ENCODE measurements at regions not wholly inside any gene's neighbourhood (a gene's known extent, or its start where the extent isn't known, plus 50 kb on each side); places are given as distances from the start of the nearest gene placed in this dataset.
A peak's percentile ranks its signal among the peaks of the same experiment; 100 is the strongest.
"Not testable (repeated sequence)": the region's sequence is repeated elsewhere in the genome, so short reads cannot be mapped to it uniquely, and the experiment has no call there.

DNA sequence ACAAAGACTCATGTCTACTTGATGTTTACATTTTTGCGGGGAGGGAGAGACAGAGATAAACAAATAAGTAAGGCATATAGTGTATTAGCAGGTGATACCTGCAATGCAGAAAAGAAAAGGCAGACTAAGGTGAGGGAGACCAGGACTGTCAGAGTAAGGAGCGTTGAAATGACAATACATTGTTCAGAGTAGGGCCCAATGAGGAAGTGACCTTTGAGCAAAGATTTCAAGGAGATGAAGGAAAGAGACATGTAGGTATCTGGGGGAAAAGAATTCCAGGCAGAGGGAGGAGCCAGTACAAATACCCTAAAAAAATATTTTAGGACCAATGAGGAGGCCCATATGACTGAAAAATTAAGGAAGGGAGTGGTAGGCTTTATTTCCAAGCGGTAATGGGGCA, 162.7 kb upstream of the PRSS1 start:
- no peak overlapping the region for H3K27ac Mint-ChIP-seq
- no peaks in the 10 kb centered on the region for H3K9me3 Mint-ChIP-seq
- intact Hi-C loops (cut with micrococcal nuclease): loop anchor here (5.0 kb wide), 1 partner anchor 49 kb away; no protein-coding TSS in a partner anchor
- H3K27me3 Mint-ChIP-seq: no peaks in the 10 kb centered on the region
- H3K36me3 Mint-ChIP-seq (ENCODE audit: low read depth): no peaks in the 10 kb centered on the region
- H3K4me1 Mint-ChIP-seq (ENCODE audit: low read depth): peaks cover 21% of the 10 kb centered on the region
- no peak overlapping the region for H3K4me3 Mint-ChIP-seq

DNA sequence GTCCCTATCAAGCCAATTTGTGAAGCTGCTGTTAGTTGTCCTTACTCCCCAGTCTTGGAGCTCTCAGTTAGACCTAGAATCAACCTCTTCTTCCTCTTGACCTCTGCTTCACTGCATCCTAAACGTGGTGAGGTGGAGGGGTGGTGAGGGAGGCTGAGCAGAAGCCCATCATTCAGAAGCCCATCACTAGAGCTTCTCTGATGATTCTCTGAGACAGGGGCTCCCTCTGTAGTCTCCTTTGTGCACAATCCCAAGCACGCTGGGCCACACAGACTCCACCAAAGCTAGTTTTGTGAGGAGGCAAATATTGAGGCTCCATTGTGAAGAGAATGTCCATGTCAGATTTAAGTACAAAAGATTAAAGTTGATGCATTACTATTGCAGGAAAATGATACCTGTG, 163.8 kb upstream of the PRSS1 start:
- H3K36me3 Mint-ChIP-seq (ENCODE audit: low read depth): no peaks in the 10 kb centered on the region
- intact Hi-C loops (cut with micrococcal nuclease): loop anchor here (5.0 kb wide), 1 partner anchor 48 kb away; no protein-coding TSS in a partner anchor

DNA sequence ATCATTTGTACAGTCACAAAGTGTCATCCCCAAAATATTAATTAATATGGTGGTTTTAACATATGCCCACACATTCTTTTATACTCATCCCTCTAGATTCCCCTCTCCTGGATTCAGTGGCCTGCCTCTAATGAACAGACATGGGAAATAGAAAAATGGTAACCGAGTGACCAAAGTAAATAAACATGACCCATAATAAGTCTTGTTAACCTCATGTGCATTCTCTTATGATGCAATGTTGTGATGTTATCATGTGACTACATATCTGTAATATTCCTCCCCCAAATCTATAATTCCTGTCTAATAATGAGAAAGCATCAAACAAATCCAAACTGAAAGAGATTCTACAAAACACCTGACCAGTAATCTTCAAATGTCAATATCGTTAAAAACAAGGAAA, 164.5 kb upstream of the PRSS1 start:
- no peaks in the 10 kb centered on the region for H3K9me3 Mint-ChIP-seq
- intact Hi-C loops (cut with micrococcal nuclease): loop anchor here (5.0 kb wide), 1 partner anchor 47 kb away; no protein-coding TSS in a partner anchor
- H3K4me3 Mint-ChIP-seq: no peak overlapping the region
- H3K27ac Mint-ChIP-seq: no peak overlapping the region
- H3K27me3 Mint-ChIP-seq: no peaks in the 10 kb centered on the region
- H3K36me3 Mint-ChIP-seq (ENCODE audit: low read depth): no peaks in the 10 kb centered on the region
- H3K4me1 Mint-ChIP-seq (ENCODE audit: low read depth): peaks cover 37% of the 10 kb centered on the region

More for the DNA sequence above, 163.8 kb upstream of the PRSS1 start:
- H3K4me1 Mint-ChIP-seq (ENCODE audit: low read depth): peaks cover 31% of the 10 kb centered on the region
- peak overlapping the region; percentile 10 for H3K27ac Mint-ChIP-seq
- H3K9me3 Mint-ChIP-seq: no peaks in the 10 kb centered on the region
- H3K4me3 Mint-ChIP-seq: no peak overlapping the region
- H3K27me3 Mint-ChIP-seq: no peaks in the 10 kb centered on the region

DNA sequence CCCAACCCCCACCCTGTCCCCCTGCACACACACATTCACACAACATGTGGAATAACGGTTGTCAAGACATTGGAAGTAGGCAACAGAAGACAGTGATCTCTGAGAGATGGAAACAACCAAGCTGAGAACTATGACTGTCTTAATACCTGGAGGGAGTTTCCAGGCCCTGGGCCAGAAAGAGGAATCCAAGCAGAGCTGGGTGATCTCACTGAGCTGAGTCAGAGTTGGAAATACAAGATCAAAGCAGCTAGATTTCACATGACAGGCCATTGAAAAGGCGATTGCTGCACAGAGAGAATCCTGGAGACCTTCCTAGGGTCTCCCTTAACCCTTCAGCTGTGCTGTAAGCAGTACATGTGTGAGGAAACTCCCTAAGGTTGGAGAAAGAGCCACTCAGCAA, 165.8 kb upstream of the PRSS1 start:
- H3K27me3 Mint-ChIP-seq: no peaks in the 10 kb centered on the region
- no peaks in the 10 kb centered on the region for H3K36me3 Mint-ChIP-seq (ENCODE audit: low read depth)
- peaks cover 40% of the 10 kb centered on the region for H3K4me1 Mint-ChIP-seq (ENCODE audit: low read depth)
- H3K27ac Mint-ChIP-seq: no peak overlapping the region
- intact Hi-C loops (cut with micrococcal nuclease): no loop called here
- no peak overlapping the region for H3K4me3 Mint-ChIP-seq
- no peaks in the 10 kb centered on the region for H3K9me3 Mint-ChIP-seq

DNA sequence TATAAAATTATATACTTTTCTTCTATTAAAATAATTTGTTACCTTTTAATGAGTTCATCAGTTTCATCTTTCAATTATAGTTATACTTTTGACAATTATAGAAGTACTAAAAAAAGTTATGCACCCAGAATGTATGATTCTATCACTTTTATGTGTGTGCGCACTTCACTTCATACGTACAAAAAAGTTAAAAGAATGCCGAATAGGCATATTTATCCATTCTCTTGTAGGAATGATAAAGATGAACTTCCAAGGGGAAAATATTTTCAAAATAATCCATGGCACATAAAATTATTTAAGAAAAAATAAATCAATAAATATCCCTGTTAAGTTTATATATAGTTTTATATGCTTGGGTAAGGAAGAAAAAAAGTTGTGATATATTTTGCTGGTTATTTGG, 166.9 kb upstream of the PRSS1 start:
- no peaks in the 10 kb centered on the region for H3K27me3 Mint-ChIP-seq
- H3K4me1 Mint-ChIP-seq (ENCODE audit: low read depth): peaks cover 40% of the 10 kb centered on the region
- intact Hi-C loops (cut with micrococcal nuclease): no loop called here
- no peak overlapping the region for H3K4me3 Mint-ChIP-seq
- H3K36me3 Mint-ChIP-seq (ENCODE audit: low read depth): no peaks in the 10 kb centered on the region
- H3K9me3 Mint-ChIP-seq: no peaks in the 10 kb centered on the region
- no peak overlapping the region for H3K27ac Mint-ChIP-seq

DNA sequence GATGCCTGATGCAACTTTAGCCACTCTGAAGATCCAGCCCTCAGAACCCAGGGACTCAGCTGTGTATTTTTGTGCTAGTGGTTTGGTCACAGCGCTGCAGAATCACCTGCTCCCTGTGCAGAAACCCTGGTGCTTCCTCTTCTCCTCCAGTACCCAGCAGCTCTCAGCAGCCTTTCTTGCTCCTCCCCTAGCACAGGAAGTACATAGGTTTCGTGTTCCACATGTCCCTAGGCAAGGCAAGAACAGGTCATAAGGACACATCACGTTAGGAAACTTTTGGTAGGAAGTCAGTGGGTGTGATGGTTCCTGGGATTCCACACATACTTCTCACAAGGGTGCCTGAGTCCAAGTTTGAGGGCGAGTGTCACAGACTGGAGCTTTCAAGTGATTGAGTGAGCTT, 167.9 kb upstream of the PRSS1 start:
- no peaks in the 10 kb centered on the region for H3K36me3 Mint-ChIP-seq (ENCODE audit: low read depth)
- H3K27ac Mint-ChIP-seq: no peak overlapping the region
- intact Hi-C loops (cut with micrococcal nuclease): no loop called here
- peaks cover 33% of the 10 kb centered on the region for H3K4me1 Mint-ChIP-seq (ENCODE audit: low read depth)
- H3K9me3 Mint-ChIP-seq: no peaks in the 10 kb centered on the region
- no peak overlapping the region for H3K4me3 Mint-ChIP-seq
- no peaks in the 10 kb centered on the region for H3K27me3 Mint-ChIP-seq

DNA sequence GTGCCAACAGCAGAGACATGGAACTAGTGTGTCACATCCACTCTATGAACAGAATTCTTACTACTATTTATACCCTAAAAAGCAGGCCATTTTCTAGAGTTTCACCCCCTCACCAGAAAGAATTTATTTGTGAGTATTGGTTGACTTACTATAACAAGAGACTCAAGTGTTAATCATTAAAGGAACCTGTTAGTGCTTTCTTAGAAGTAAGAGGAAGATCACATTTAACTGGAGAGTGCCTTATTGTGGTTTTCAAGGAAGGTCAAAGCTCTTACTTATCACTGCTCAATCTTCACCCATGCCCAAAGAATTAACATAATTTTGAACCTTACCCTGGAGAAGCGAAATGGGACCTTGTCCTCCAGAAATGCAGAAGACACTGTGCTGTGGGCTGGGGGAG, 169.3 kb upstream of the PRSS1 start:
- Mint-ChIP-seq H3K27me3 (no peaks in the 10 kb centered on the region), H3K4me3 (no peak overlapping the region), H3K4me1 (ENCODE audit: low read depth) (peaks cover 32% of the 10 kb centered on the region), H3K27ac (no peak overlapping the region), H3K9me3 (no peaks in the 10 kb centered on the region), H3K36me3 (ENCODE audit: low read depth) (no peaks in the 10 kb centered on the region)
- intact Hi-C loops (cut with micrococcal nuclease): no loop called here

DNA sequence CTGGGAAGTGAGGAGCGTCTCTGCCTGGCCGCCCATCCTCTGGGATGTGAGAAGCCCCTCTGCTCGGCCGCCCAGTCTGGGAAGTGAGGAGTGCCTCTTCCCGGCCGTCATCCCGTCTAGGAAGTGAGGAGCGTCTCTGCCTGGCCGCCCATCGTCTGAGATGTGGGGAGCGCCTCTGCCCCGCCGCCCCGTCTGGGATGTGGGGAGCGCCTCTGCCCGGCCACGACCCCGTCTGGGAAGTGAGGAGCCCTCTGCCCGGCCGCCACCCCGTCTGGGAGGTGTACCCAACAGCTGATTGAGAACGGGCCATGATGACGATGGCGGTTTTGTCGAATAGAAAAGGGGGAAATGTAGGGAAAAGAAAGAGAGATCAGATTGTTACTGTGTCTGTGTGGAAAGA, 173.9 kb upstream of the PRSS1 start:
- H3K36me3 Mint-ChIP-seq (ENCODE audit: low read depth); H3K27ac Mint-ChIP-seq; H3K4me3 Mint-ChIP-seq; H3K27me3 Mint-ChIP-seq; intact Hi-C loops (cut with micrococcal nuclease); H3K4me1 Mint-ChIP-seq (ENCODE audit: low read depth); H3K9me3 Mint-ChIP-seq: not testable (repeated sequence)

DNA sequence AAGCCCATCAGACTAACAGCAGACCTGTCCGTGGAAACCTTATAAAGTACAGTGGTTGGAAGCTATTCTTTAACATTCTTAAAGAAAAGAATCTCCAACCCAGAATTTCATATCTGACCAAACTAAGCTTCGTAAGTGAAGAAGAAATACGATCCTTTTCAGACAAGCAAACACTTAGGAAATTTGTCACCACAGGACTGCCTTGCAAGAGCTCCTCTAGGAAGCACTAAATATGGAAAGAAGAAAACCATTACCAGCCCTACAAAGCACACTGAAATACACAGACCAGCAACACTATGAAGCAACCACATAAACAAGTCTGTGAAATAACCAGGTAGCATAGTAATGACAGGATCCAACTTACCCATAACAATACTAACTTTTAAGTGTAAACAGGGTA, 177.7 kb upstream of the PRSS1 start:
- no peak overlapping the region for H3K4me3 Mint-ChIP-seq
- intact Hi-C loops (cut with micrococcal nuclease): no loop called here
- no peaks in the 10 kb centered on the region for H3K9me3 Mint-ChIP-seq
- H3K27ac Mint-ChIP-seq: no peak overlapping the region
- H3K36me3 Mint-ChIP-seq (ENCODE audit: low read depth): no peaks in the 10 kb centered on the region
- no peaks in the 10 kb centered on the region for H3K27me3 Mint-ChIP-seq
- H3K4me1 Mint-ChIP-seq (ENCODE audit: low read depth): peaks cover 19% of the 10 kb centered on the region

DNA sequence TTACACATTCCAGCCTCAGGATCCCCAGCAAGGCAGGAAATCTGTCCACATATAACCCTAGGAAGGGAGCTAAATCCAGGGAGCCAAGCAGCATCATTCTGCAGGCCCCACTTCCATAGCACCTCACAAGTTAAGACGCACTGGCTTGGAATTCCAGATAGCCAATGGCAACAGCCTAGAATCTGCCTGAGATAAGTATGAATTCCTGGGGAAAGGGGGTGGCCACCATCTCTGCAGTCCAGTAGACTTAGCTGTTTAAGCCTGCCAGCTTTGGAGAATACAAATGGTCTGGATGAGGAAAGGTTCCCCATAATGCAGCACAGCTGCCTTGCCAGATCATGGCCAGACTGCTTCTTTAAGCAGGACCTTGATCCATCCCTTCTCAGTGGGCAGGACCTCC, 179.4 kb upstream of the PRSS1 start:
- intact Hi-C loops (cut with micrococcal nuclease): no loop called here
- Mint-ChIP-seq H3K4me3 (no peak overlapping the region), H3K27ac (no peak overlapping the region), H3K9me3 (no peaks in the 10 kb centered on the region), H3K4me1 (ENCODE audit: low read depth) (peaks cover 35% of the 10 kb centered on the region), H3K36me3 (ENCODE audit: low read depth) (no peaks in the 10 kb centered on the region), H3K27me3 (no peaks in the 10 kb centered on the region)

DNA sequence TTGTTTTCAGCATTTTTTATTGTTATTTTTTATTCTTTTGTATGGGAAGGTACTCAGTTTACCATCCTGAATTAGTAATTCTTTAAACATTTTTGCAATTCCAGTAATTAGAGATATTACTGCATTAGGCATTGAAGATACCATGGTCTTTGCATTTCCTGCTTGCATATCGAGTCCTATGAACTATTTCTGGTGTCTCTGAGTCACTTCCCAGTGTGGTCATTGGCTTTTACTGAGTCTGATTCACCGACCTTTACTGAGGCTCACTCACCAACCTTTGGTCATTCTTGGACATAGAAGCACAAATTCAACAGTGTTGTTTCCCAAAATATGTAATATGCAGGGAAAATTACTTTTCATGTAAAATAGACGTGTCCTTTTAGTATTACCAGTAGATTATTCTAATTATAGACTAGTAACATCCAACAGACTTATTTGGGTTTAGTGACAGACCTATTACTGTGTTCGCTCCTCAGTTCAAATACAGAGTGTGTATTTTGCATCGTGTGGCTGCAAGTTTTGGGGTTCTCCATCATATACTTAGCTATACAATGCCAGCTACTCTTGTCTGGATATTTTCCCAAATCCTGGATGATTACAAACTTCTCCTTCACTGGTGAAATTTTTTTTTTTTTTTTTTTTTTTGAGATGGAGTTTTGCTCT, 180.7 kb upstream of the PRSS1 start:
- H3K27ac Mint-ChIP-seq: no peak overlapping the region
- no peak overlapping the region for H3K4me3 Mint-ChIP-seq
- no peaks in the 10 kb centered on the region for H3K36me3 Mint-ChIP-seq (ENCODE audit: low read depth)
- peaks cover 45% of the 10 kb centered on the region for H3K4me1 Mint-ChIP-seq (ENCODE audit: low read depth)
- intact Hi-C loops (cut with micrococcal nuclease): no loop called here
- no peaks in the 10 kb centered on the region for H3K9me3 Mint-ChIP-seq
- H3K27me3 Mint-ChIP-seq: peaks cover 2% of the 10 kb centered on the region

DNA sequence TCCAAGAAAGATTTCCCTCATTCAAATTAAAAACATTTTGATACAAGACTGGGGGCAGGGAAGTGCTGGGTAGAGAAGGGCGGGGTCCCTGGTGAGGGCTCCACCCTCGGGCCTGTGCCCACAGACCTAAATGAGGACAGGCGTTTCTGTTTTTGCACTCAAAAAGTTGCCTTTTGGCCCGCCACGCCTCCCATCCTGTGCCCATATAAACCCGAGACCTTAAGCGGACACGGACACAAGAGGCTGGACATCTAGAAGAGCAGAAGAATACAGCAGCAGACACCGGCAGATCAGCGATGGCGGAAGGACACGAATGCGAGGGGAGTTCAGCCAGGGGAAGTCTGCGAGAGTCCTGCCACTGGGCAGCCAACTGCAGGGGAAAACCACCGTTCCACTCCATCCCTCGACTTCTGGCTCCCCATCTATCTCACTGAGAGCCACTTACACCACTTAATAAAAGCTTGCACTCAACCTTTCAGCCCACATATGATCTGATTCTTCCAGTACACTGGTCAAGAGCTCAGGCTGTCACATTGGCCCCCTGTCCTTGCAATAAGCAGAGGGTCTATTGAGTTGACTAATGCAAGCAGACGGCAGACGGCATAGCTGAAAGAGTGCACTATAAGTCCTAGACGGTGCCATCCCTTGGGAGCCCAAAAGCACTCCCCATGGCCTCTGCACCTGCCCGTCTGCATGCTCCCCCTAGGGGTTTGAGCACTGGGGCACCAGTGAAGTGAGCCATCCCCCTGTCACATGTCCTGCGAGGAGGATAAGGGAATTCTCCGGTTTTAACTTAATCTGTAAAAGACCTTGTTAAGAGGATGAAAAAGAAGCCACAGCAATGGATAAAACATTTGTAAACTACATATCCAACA, 181.8 kb upstream of the PRSS1 start:
- no peaks in the 10 kb centered on the region for H3K36me3 Mint-ChIP-seq (ENCODE audit: low read depth)
- no peak overlapping the region for H3K4me3 Mint-ChIP-seq
- H3K27ac Mint-ChIP-seq: no peak overlapping the region
- intact Hi-C loops (cut with micrococcal nuclease): no loop called here
- peaks cover 56% of the 10 kb centered on the region for H3K4me1 Mint-ChIP-seq (ENCODE audit: low read depth)
- peaks cover 2% of the 10 kb centered on the region for H3K27me3 Mint-ChIP-seq
- H3K9me3 Mint-ChIP-seq: no peaks in the 10 kb centered on the region

DNA sequence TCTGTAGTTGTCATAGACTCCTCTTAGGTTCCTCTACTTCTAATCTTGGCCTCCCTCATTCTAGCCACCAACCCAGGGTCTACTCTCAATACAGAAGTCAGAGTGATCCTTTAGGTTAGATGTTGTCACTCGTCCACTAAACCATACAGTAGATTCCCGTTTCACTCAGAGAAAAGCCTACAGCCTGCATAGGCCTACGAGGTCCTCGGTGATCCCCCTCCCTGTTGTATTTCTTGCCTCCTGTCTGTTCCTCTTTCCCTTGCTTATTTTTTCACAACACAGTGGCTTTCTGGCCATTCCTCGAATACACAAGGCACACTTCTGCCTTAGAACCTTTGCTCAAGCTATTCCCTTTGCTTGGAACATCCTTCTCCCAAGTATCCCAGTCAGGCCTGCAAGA, 183.0 kb upstream of the PRSS1 start:
- no peak overlapping the region for H3K4me3 Mint-ChIP-seq
- peaks cover 56% of the 10 kb centered on the region for H3K4me1 Mint-ChIP-seq (ENCODE audit: low read depth)
- H3K27me3 Mint-ChIP-seq: peaks cover 2% of the 10 kb centered on the region
- no peaks in the 10 kb centered on the region for H3K36me3 Mint-ChIP-seq (ENCODE audit: low read depth)
- intact Hi-C loops (cut with micrococcal nuclease): no loop called here
- H3K27ac Mint-ChIP-seq: no peak overlapping the region
- no peaks in the 10 kb centered on the region for H3K9me3 Mint-ChIP-seq

DNA sequence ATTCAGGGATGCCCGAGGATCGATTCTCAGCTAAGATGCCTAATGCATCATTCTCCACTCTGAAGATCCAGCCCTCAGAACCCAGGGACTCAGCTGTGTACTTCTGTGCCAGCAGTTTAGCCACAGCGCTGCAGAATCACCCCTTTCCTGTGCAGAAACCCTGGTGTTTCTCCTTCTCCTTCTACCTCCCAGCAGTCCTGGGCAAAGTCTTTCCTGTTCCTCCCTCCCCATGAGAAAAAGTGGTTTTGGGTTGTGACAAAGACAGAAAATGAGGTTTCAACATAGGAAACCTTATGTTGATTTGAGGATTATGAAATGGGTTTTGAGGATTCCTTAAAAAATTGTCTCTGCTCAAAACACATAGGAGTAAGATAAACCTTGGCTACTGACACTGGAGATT, 185.1 kb upstream of the PRSS1 start:
- intact Hi-C loops (cut with micrococcal nuclease); H3K4me3 Mint-ChIP-seq: not testable (repeated sequence)

More for the DNA sequence above, 185.1 kb upstream of the PRSS1 start:
- H3K27me3 Mint-ChIP-seq; H3K36me3 Mint-ChIP-seq (ENCODE audit: low read depth); H3K9me3 Mint-ChIP-seq; H3K27ac Mint-ChIP-seq: not testable (repeated sequence)
- peaks cover 50% of the 10 kb centered on the region for H3K4me1 Mint-ChIP-seq (ENCODE audit: low read depth)
